GM13977 (cell line): ENCODE measurements at regions not wholly inside any gene's neighbourhood (a gene's known extent, or its start where the extent isn't known, plus 50 kb on each side); places are given as distances from the start of the nearest gene placed in this dataset.

Experiments
- DNase-seq: peaks from one replicate; pipeline ENCODE4 v3.0.0; 2012; ENCODE audit warnings: low spot score
- in situ Hi-C: fragments of 300-500 bp; cut with MboI; formaldehyde crosslinking; loops from one replicate; pipeline ENCODE4 v1.12.0; 2022; ENCODE audit warnings: low sequenced_read_pairs, low pct_unique_long_range_greater_than_20kb, mixed read lengths, inconsistent platforms; ENCODE audit not compliant: unreplicated experiment
- TF ChIP-seq, protein P1 (sequence below): IDR thresholded peaks from 2 replicates; pipeline ENCODE4 v1.5.1; 2012; ENCODE audit warnings: mild to moderate bottlenecking, control low read depth; ENCODE audit not compliant: insufficient read depth; ENCODE audit errors: extremely low read depth, missing control alignments

DNA sequence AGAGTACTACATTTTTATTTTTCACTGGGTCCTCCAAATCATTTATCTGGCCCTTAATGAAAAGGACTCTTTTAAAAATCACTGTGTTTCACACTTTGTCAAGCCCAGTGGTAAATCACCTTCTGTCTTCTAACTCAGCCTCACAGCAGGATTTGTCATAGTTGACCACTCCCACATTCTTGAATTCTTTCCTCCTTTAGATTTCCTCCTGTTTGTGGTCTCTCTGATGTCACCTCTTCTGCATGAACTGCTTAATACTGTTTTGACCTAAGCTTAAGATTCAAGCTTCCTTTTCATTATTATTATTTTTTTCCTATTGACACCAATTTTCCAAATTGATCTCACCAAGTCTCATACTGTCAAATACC lies 899.8 kb upstream of the MIR17HG start:
- TF ChIP-seq, protein P1, sequence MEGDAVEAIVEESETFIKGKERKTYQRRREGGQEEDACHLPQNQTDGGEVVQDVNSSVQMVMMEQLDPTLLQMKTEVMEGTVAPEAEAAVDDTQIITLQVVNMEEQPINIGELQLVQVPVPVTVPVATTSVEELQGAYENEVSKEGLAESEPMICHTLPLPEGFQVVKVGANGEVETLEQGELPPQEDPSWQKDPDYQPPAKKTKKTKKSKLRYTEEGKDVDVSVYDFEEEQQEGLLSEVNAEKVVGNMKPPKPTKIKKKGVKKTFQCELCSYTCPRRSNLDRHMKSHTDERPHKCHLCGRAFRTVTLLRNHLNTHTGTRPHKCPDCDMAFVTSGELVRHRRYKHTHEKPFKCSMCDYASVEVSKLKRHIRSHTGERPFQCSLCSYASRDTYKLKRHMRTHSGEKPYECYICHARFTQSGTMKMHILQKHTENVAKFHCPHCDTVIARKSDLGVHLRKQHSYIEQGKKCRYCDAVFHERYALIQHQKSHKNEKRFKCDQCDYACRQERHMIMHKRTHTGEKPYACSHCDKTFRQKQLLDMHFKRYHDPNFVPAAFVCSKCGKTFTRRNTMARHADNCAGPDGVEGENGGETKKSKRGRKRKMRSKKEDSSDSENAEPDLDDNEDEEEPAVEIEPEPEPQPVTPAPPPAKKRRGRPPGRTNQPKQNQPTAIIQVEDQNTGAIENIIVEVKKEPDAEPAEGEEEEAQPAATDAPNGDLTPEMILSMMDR, result no peak
- in situ Hi-C loops, result no loop called here
- DNase-seq, result no peak

DNA sequence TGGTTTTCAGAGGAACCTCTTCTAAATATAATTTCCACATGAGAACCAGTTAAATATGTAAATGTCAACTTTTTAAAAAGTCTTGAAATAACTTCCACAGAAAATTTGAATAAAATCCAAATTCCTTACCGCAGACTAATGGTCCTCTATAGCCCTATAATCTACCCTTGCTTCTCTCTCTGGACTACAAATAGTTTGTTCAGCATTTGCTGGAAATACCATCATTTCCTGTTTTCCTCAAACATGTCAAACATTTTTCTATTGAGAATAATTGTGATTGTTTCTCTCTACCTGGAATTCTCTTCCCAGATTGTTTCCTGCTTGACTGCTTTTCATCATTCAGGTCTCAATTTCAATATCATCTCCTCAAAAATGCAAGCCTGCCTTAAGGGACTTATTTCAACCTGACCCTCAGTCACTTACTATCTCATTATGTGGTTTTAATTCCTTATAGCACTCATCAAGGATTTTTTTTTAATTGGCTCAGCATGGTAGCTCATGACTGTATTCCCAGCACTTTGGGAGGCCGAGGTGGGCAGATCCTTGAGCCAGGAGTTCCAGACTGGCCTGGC lies 898.9 kb upstream of the MIR17HG start:
- TF ChIP-seq, protein P1, result no peak
- in situ Hi-C loops, result no loop called here

DNA sequence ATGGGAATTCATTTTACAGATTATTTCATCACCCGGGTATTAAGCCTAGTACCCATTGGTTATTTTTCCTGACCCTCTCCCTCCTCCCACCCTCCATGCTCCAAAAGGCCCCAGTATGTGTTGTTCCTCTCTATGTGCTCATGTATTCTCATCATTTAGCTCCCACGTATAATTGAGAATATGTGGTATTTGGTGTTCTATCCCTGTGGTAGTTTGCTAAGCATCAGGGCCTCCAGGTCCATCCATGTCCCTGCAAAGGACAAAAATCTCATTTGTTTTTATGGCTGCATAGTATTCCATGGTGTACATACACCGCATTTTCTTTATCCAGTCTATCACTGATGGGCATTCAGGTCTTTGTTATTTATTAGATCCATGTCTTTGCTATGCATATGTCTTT lies 894.1 kb upstream of the MIR17HG start:
- in situ Hi-C loops, result no loop called here
- TF ChIP-seq, protein P1, result no peak
- no peak for DNase-seq

More for the DNA sequence above, 898.9 kb upstream of the MIR17HG start:
- DNase-seq, result no peak

GRCh38 chr13:90454002-90454636 lies 893.4 kb upstream of the MIR17HG start:
- in situ Hi-C loops, result no loop called here
- no peak for DNase-seq
- TF ChIP-seq, protein P1, result no peak

GRCh38 chr13:90455067-90455466 lies 892.4 kb upstream of the MIR17HG start:
- in situ Hi-C loops, result no loop called here
- TF ChIP-seq, protein P1, result no peak
- no peak for DNase-seq

DNA sequence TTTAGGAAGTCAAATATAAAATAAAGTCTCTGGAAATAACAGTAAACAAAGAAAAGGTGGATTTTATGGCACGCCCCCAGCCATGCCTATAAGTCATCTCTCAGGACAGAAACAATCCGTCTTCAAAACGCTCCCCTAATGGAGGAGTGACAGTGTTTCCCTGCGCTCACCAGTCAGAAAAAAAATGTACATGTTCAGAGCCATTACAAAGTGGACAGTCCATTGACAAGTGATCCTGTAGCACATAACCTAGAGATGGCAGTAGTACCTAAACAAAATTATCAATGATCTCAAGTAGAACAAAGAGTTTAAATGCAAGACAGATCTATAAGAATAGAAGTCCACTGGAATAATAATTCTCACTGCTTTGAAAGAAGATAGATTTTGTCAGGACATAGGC lies 891.7 kb upstream of the MIR17HG start:
- DNase-seq, result no peak
- TF ChIP-seq, protein P1, result no peak
- in situ Hi-C loops, result no loop called here

DNA sequence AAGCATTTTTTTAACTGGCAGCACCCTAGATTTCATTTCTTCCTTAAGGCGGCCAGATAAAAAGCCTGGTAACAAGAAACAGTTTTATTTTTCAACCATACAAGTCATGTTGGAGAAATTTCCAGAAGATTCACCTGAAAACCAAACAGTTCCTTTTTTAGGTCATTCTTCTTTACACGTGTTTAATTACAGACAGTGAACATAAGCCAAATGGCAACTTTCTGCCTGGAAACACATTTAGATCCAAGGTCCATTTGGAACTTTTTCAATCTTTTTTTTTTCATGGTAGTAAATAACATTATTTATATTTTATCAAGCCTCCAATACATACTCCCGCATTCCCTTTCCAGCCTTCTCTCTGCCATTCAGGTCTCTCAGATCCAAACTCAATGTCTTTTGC lies 886.1 kb upstream of the MIR17HG start:
- TF ChIP-seq, protein P1, result no peak
- no peak for DNase-seq
- in situ Hi-C loops, result no loop called here
